HG03139 (cell line): ENCODE measurements at regions not wholly inside any gene's neighbourhood (a gene's known extent, or its start where the extent isn't known, plus 50 kb on each side); places are given as distances from the start of the nearest gene placed in this dataset.
"Not testable (repeated sequence)": the region's sequence is repeated elsewhere in the genome, so short reads cannot be mapped to it uniquely, and the experiment has no call there.

Experiments used
- ATAC-seq: cut with Tn5 transposase; IDR thresholded peaks from one replicate; pipeline ENCODE4 v1.9.1; 2021; ENCODE audit not compliant: unreplicated experiment

GRCh38 chr18:77329651-77330050 lies 80.0 kb downstream of the GALR1 start:
- no peak for ATAC-seq

- ATAC-seq, result no peak
Measured at GRCh38 chr18:77334876-77335275, 85.2 kb downstream of the GALR1 start.

GRCh38 chr18:77337604-77338003 lies 88.0 kb downstream of the GALR1 start:
- no peak for ATAC-seq

GRCh38 chr18:77339093-77339492 lies 89.4 kb downstream of the GALR1 start:
- ATAC-seq, result no peak

- ATAC-seq, result no peak
Measured at GRCh38 chr18:77339623-77340022, 90.0 kb downstream of the GALR1 start.

- ATAC-seq, result no peak
Measured at GRCh38 chr18:77340815-77341214, 91.2 kb downstream of the GALR1 start.

- ATAC-seq, result no peak
Measured at GRCh38 chr18:77341527-77342325, 92.1 kb downstream of the GALR1 start.

- ATAC-seq, result no peak
Measured at GRCh38 chr18:77342736-77343135, 93.1 kb downstream of the GALR1 start.

GRCh38 chr18:77343846-77344510 lies 94.3 kb downstream of the GALR1 start:
- ATAC-seq, result no peak

- ATAC-seq, result no peak
Measured at GRCh38 chr18:77344786-77345500, 95.3 kb downstream of the GALR1 start.

- no peak for ATAC-seq
Measured at GRCh38 chr18:77346208-77346810, 96.7 kb downstream of the GALR1 start.

- not testable (repeated sequence) for ATAC-seq
Measured at GRCh38 chr18:77353349-77353748, 103.7 kb downstream of the GALR1 start.

GRCh38 chr18:77359561-77360314 lies 110.1 kb downstream of the GALR1 start:
- no peak for ATAC-seq

GRCh38 chr18:77360315-77361190 lies 110.9 kb downstream of the GALR1 start:
- no peak for ATAC-seq

- ATAC-seq, result no peak
Measured at GRCh38 chr18:77361382-77361781, 111.7 kb downstream of the GALR1 start.

- no peak for ATAC-seq
Measured at GRCh38 chr18:77365667-77366066, 116.0 kb downstream of the GALR1 start.

- ATAC-seq, result no peak
Measured at GRCh38 chr18:77366067-77366719, 116.5 kb downstream of the GALR1 start.

- no peak for ATAC-seq
Measured at GRCh38 chr18:77366720-77367641, 117.3 kb downstream of the GALR1 start.
